Mesendoderm (in vitro differentiated cells): ENCODE measurements at regions not wholly inside any gene's neighbourhood (a gene's known extent, or its start where the extent isn't known, plus 50 kb on each side); places are given as distances from the start of the nearest gene placed in this dataset.

Experiments used
- DNase-seq: peaks from one replicate; pipeline ENCODE4 v3.0.0; 2013
- H2AK5ac ChIP-seq: 2 replicates; pipeline ENCODE4 v1.6.1; 2013; ENCODE audit warnings: low read length, inconsistent platforms
- H2BK120ac ChIP-seq: 2 replicates; pipeline ENCODE4 v1.6.1; 2013; ENCODE audit warnings: low read depth, mild to moderate bottlenecking, low read length, moderate library complexity, mixed read lengths
- H2BK15ac ChIP-seq: replicated peaks from 2 replicates; pipeline ENCODE4 v1.6.1; 2013; ENCODE audit warnings: low read depth, mild to moderate bottlenecking, moderate library complexity
- H2BK5ac ChIP-seq: 2 replicates; pipeline ENCODE4 v1.6.1; 2013; ENCODE audit warnings: low read length, inconsistent platforms
- H3K18ac ChIP-seq: 2 replicates; pipeline ENCODE4 v1.6.1; 2013; ENCODE audit warnings: mild to moderate bottlenecking, low read length, mixed read lengths
- H3K23ac ChIP-seq: one replicate; pipeline ENCODE4 v1.6.1; 2013; ENCODE audit warnings: low read length
- H3K27ac ChIP-seq: 2 replicates; pipeline ENCODE4 v1.5.1; 2013; ENCODE audit warnings: low read depth, mild to moderate bottlenecking, inconsistent platforms, low read length, moderate library complexity
- H3K27me3 ChIP-seq: 2 replicates; pipeline ENCODE4 v1.6.1; 2013; ENCODE audit warnings: low read length, control low read depth, mild to moderate bottlenecking, inconsistent platforms; ENCODE audit not compliant: insufficient read depth, poor library complexity
- H3K36me3 ChIP-seq: 2 replicates; pipeline ENCODE4 v1.6.1; 2013; ENCODE audit warnings: low read length, inconsistent platforms; ENCODE audit not compliant: control insufficient read depth, insufficient read depth
- H3K4ac ChIP-seq: one replicate; pipeline ENCODE4 v1.6.1; 2013; ENCODE audit warnings: low read depth, mild to moderate bottlenecking, low read length, moderate library complexity
- H3K4me1 ChIP-seq: 2 replicates; pipeline ENCODE4 v1.6.1; 2013; ENCODE audit warnings: low read depth, low read length, inconsistent platforms; ENCODE audit not compliant: control insufficient read depth
- H3K4me2 ChIP-seq: 2 replicates; pipeline ENCODE4 v1.6.1; 2013; ENCODE audit warnings: low read length
- H3K4me3 ChIP-seq: 2 replicates; pipeline ENCODE4 v1.5.1; 2013; ENCODE audit warnings: mild to moderate bottlenecking, low read length
- H3K56ac ChIP-seq: one replicate; pipeline ENCODE4 v1.6.1; 2013; ENCODE audit warnings: low read length
- H3K79me1 ChIP-seq: 2 replicates; pipeline ENCODE4 v1.6.1; 2013; ENCODE audit warnings: low read length, inconsistent platforms
- H3K79me2 ChIP-seq: 2 replicates; pipeline ENCODE4 v1.6.1; 2013; ENCODE audit warnings: mild to moderate bottlenecking, low read length; ENCODE audit not compliant: control insufficient read depth, insufficient read depth
- H3K9ac ChIP-seq: 2 replicates; pipeline ENCODE4 v1.6.1; 2013; ENCODE audit warnings: low read length, inconsistent platforms
- H4K5ac ChIP-seq: one replicate; pipeline ENCODE4 v1.6.1; 2013; ENCODE audit warnings: low read length
- H4K8ac ChIP-seq: one replicate; pipeline ENCODE4 v1.6.1; 2013; ENCODE audit warnings: low read depth, mild to moderate bottlenecking, control low read depth, low read length, moderate library complexity
- WGBS: extraction: QIAGEN DNeasy Blood & Tissue Kit; methylation state at CpG from one replicate; pipeline ENCODE4 v1.1.7; 2013; ENCODE audit warnings: low lambda C conversion rate, missing lambda C conversion rate; ENCODE audit not compliant: insufficient coverage; ENCODE audit errors: extremely low coverage; 5-methylcytosine and 5-hydroxymethylcytosine counted together

GRCh38 chr4:171719691-171720090 is 93.5 kb upstream of the GALNTL6 start:
- H4K8ac ChIP-seq, result no peak overlapping the region
- H2AK5ac ChIP-seq, result no peak overlapping the region
- H3K23ac ChIP-seq, result no peak overlapping the region
- no peaks in the 10 kb centered on the region for H3K27me3 ChIP-seq
- no peak overlapping the region for H3K4me2 ChIP-seq
- no peaks in the 10 kb centered on the region for H3K79me1 ChIP-seq
- no peak overlapping the region for H3K4me3 ChIP-seq
- H3K36me3 ChIP-seq, result no peaks in the 10 kb centered on the region
- no peak overlapping the region for H2BK5ac ChIP-seq
- no peak overlapping the region for H3K9ac ChIP-seq
- no peak overlapping the region for H3K27ac ChIP-seq
- no peak overlapping the region for H2BK120ac ChIP-seq
- no peak overlapping the region for H3K56ac ChIP-seq
- WGBS, result no CpG with 5 or more reads among the region's 2 CpGs
- no peak overlapping the region for H4K5ac ChIP-seq
- H2BK15ac ChIP-seq, result no peak overlapping the region
- H3K18ac ChIP-seq, result no peak overlapping the region
- H3K4ac ChIP-seq, result no peak overlapping the region
- no peak for DNase-seq
- no peaks in the 10 kb centered on the region for H3K4me1 ChIP-seq
- no peaks in the 10 kb centered on the region for H3K79me2 ChIP-seq

- Histone ChIP-seq H3K4ac (no peak overlapping the region), H2AK5ac (no peak overlapping the region), H3K23ac (no peak overlapping the region), H3K36me3 (no peaks in the 10 kb centered on the region), H3K4me2 (no peak overlapping the region), H3K27me3 (no peaks in the 10 kb centered on the region), H3K79me1 (no peaks in the 10 kb centered on the region), H3K18ac (no peak overlapping the region), H2BK5ac (no peak overlapping the region), H3K79me2 (no peaks in the 10 kb centered on the region), H4K5ac (no peak overlapping the region), H3K4me1 (no peaks in the 10 kb centered on the region), H3K27ac (no peak overlapping the region), H3K56ac (no peak overlapping the region), H3K4me3 (no peak overlapping the region), H2BK120ac (no peak overlapping the region), H3K9ac (no peak overlapping the region), H2BK15ac (no peak overlapping the region), H4K8ac (no peak overlapping the region)
- no CpG with 5 or more reads among the region's 2 CpGs for WGBS
- no peak for DNase-seq
These were observed 94.5 kb upstream of the GALNTL6 start for GRCh38 chr4:171718665-171719064.

GRCh38 chr4:171718069-171718468 is 95.1 kb upstream of the GALNTL6 start:
- H3K56ac ChIP-seq, result no peak overlapping the region
- no peak overlapping the region for H3K18ac ChIP-seq
- no peak overlapping the region for H2BK120ac ChIP-seq
- no peaks in the 10 kb centered on the region for H3K4me1 ChIP-seq
- H3K4ac ChIP-seq, result no peak overlapping the region
- no peaks in the 10 kb centered on the region for H3K79me1 ChIP-seq
- H3K79me2 ChIP-seq, result no peaks in the 10 kb centered on the region
- H3K27ac ChIP-seq, result no peak overlapping the region
- no peak overlapping the region for H3K4me3 ChIP-seq
- WGBS, result no CpG with 5 or more reads among the region's 1 CpG
- H2AK5ac ChIP-seq, result no peak overlapping the region
- H3K36me3 ChIP-seq, result no peaks in the 10 kb centered on the region
- DNase-seq, result peak; percentile 2
- no peak overlapping the region for H3K9ac ChIP-seq
- no peaks in the 10 kb centered on the region for H3K27me3 ChIP-seq
- no peak overlapping the region for H3K23ac ChIP-seq
- H4K8ac ChIP-seq, result no peak overlapping the region
- H2BK15ac ChIP-seq, result no peak overlapping the region
- no peak overlapping the region for H2BK5ac ChIP-seq
- no peak overlapping the region for H4K5ac ChIP-seq
- no peak overlapping the region for H3K4me2 ChIP-seq

GRCh38 chr4:171717231-171717741 is 95.9 kb upstream of the GALNTL6 start:
- H3K4me1 ChIP-seq, result no peaks in the 10 kb centered on the region
- no peak overlapping the region for H3K4ac ChIP-seq
- H3K56ac ChIP-seq, result no peak overlapping the region
- H3K36me3 ChIP-seq, result no peaks in the 10 kb centered on the region
- H2BK120ac ChIP-seq, result no peak overlapping the region
- H3K18ac ChIP-seq, result no peak overlapping the region
- no peak overlapping the region for H3K9ac ChIP-seq
- H2AK5ac ChIP-seq, result no peak overlapping the region
- no peak overlapping the region for H4K8ac ChIP-seq
- H3K4me3 ChIP-seq, result no peak overlapping the region
- H3K27ac ChIP-seq, result no peak overlapping the region
- no peaks in the 10 kb centered on the region for H3K79me2 ChIP-seq
- no peak overlapping the region for H3K4me2 ChIP-seq
- no peak overlapping the region for H2BK15ac ChIP-seq
- no peak overlapping the region for H3K23ac ChIP-seq
- H4K5ac ChIP-seq, result no peak overlapping the region
- H3K27me3 ChIP-seq, result no peaks in the 10 kb centered on the region
- no peak overlapping the region for H2BK5ac ChIP-seq
- H3K79me1 ChIP-seq, result no peaks in the 10 kb centered on the region
- DNase-seq, result no peak

GRCh38 chr4:171715973-171716372 is 97.2 kb upstream of the GALNTL6 start:
- H3K18ac ChIP-seq, result no peak overlapping the region
- no peaks in the 10 kb centered on the region for H3K36me3 ChIP-seq
- no peaks in the 10 kb centered on the region for H3K4me1 ChIP-seq
- WGBS, result no CpG with 5 or more reads among the region's 1 CpG
- no peak overlapping the region for H3K56ac ChIP-seq
- H4K8ac ChIP-seq, result no peak overlapping the region
- H3K79me1 ChIP-seq, result no peaks in the 10 kb centered on the region
- no peak overlapping the region for H2AK5ac ChIP-seq
- H3K79me2 ChIP-seq, result no peaks in the 10 kb centered on the region
- no peak overlapping the region for H4K5ac ChIP-seq
- H3K23ac ChIP-seq, result no peak overlapping the region
- no peaks in the 10 kb centered on the region for H3K27me3 ChIP-seq
- DNase-seq, result no peak
- H2BK15ac ChIP-seq, result no peak overlapping the region
- H3K4me3 ChIP-seq, result no peak overlapping the region
- H3K27ac ChIP-seq, result no peak overlapping the region
- H3K9ac ChIP-seq, result no peak overlapping the region
- no peak overlapping the region for H3K4me2 ChIP-seq
- H2BK5ac ChIP-seq, result no peak overlapping the region
- no peak overlapping the region for H2BK120ac ChIP-seq
- no peak overlapping the region for H3K4ac ChIP-seq

GRCh38 chr4:171714791-171715454 is 98.3 kb upstream of the GALNTL6 start:
- no peak for DNase-seq
- Histone ChIP-seq H2BK5ac (no peak overlapping the region), H2BK120ac (no peak overlapping the region), H3K18ac (no peak overlapping the region), H4K8ac (no peak overlapping the region), H3K4me1 (no peaks in the 10 kb centered on the region), H3K4ac (no peak overlapping the region), H3K79me2 (no peaks in the 10 kb centered on the region), H3K36me3 (no peaks in the 10 kb centered on the region), H3K79me1 (no peaks in the 10 kb centered on the region), H3K27me3 (no peaks in the 10 kb centered on the region), H4K5ac (no peak overlapping the region), H2BK15ac (no peak overlapping the region), H3K56ac (no peak overlapping the region), H2AK5ac (no peak overlapping the region), H3K27ac (no peak overlapping the region), H3K23ac (no peak overlapping the region), H3K9ac (no peak overlapping the region), H3K4me3 (no peak overlapping the region), H3K4me2 (no peak overlapping the region)
- no CpG with 5 or more reads among the region's 5 CpGs for WGBS
